Heart right ventricle (tissue), 16 donors: ENCODE measurements at regions not wholly inside any gene's neighbourhood (a gene's known extent, or its start where the extent isn't known, plus 50 kb on each side); places are given as distances from the start of the nearest gene placed in this dataset.
"Not testable (repeated sequence)": the region's sequence is repeated elsewhere in the genome, so short reads cannot be mapped to it uniquely, and the experiment has no call there.

Source experiments
- ATAC-seq, 8 donors: fragments of 200-7000 bp; cut with Tn5 transposase; one replicate each; pipeline ENCODE4 v1.9.1; 2020; ENCODE audit warnings: mild to moderate bottlenecking in 8 of 8, moderate library complexity in 8 of 8, moderate number of reproducible peaks in 1 of 8
- DNase-seq, 2 donors: peaks; one replicate each; pipeline ENCODE4 v3.0.0-alpha.2; 2020
- H3K27ac ChIP-seq, 10 donors: fragments of 200-600 bp; sonication (generic) in 2 of 10; one replicate each; pipeline versions ENCODE4 v1.5.0 to v1.8.0; 2020 to 2022; ENCODE audit warnings: mild to moderate bottlenecking in 3 of 10
- H3K27me3 ChIP-seq, 7 donors: fragments of 200-600 bp; one replicate each; pipeline ENCODE4 v1.8.0; 2021 to 2022; ENCODE audit warnings: mild to moderate bottlenecking in 2 of 7
- H3K36me3 ChIP-seq, 9 donors: fragments of 200-600 bp; sonication (generic) in 1 of 9; one replicate each; pipeline versions ENCODE4 v1.5.0 to v1.8.0; 2020 to 2022; ENCODE audit warnings: mild to moderate bottlenecking in 2 of 9
- H3K4me1 ChIP-seq, 9 donors: fragments of 200-600 bp; sonication (generic) in 1 of 9; one replicate each; pipeline versions ENCODE4 v1.5.0 to v1.8.0; 2020 to 2022; ENCODE audit warnings: mild to moderate bottlenecking in 4 of 9
- H3K4me3 ChIP-seq, 10 donors: fragments of 200-600 bp; sonication (generic) in 2 of 10; one replicate each; pipeline versions ENCODE4 v1.5.0 to v1.8.0; 2020 to 2022; ENCODE audit warnings: mild to moderate bottlenecking in 7 of 10, moderate library complexity in 2 of 10
- H3K9me3 ChIP-seq, 11 donors: fragments of 200-600 bp in 10 of 11; sonication (generic) in 2 of 11; one replicate each; pipeline versions ENCODE4 v1.5.0 to v1.8.0; 2013 to 2022; ENCODE audit warnings: mild to moderate bottlenecking in 2 of 11, control low read depth in 1 of 11, moderate library complexity in 1 of 11
- WGBS, 2 donors: extraction: QIAGEN DNeasy Blood & Tissue Kit; methylation state at CpG; one replicate each; pipeline ENCODE4 v1.1.7; 2013; ENCODE audit warnings: inconsistent platforms in 1 of 2; 5-methylcytosine and 5-hydroxymethylcytosine counted together
- intact Hi-C, 10 donors: fragments of 100-400 bp; cut with DNase I; formaldehyde crosslinking; loops; one replicate each; pipeline versions ENCODE4 v1.11.1 to v1.14.2; 2022
- TF ChIP-seq, protein P1 (sequence below), 9 donors: fragments of 200-600 bp; sonication (generic) in 2 of 9; IDR thresholded peaks; one replicate each; pipeline versions ENCODE4 v1.5.0 to v1.8.0; 2021 to 2022; ENCODE audit warnings: antibody characterized with exemption in 9 of 9, mild to moderate bottlenecking in 5 of 9, moderate library complexity in 1 of 9
- donor health status: Arrhythmogenic right ventricular cardiomyopathy.
- donor health status: ischemic (EF 13 %, LVEDD 7.1; RV severe dilation, severe dysfunction).
- donor health status: healthy with polysubstance abuse.
- donor health status: DM: no; HTN: yes; CAD: no.
- donor health status: DM: no; HTN: no; CAD: no.
- donor health status: ischemic (EF 25% LVEDD 6.9; RV normal size, moderate dysfunction).
- donor health status: ischemic (EF 25% LVEDD 5.7; RV mildly dilated, moderate dysfunction).
- donor health status: healthy.
- donor health status: DM: yes; HTN: yes; CAD: no.
- donor health status: Ischemic cardiomyopathy.
- donor health status: ischemic (EF 35%, LVEDD 5.7; RV mildly dilated, moderate dysfunction).
- donor health status: nonischemic (EF 11% LVEDD 7.7; RV severe dilation, severe dysfunction).
- donor health status: DM: yes; HTN: yes; CAD: no.
- donor health status: PGD.
- donor health status: ischemic (EF 29% LVEDD 5.4; RV normal size, mild dysfunction).
- donor health status: nonischemic (EF 23%, LVEDD 6.1; RV moderate dilation, normal function).

GRCh38 chr10:35270100-35270499 is 66.2 kb upstream of the CCNY start:
- TF ChIP-seq, protein P1, sequence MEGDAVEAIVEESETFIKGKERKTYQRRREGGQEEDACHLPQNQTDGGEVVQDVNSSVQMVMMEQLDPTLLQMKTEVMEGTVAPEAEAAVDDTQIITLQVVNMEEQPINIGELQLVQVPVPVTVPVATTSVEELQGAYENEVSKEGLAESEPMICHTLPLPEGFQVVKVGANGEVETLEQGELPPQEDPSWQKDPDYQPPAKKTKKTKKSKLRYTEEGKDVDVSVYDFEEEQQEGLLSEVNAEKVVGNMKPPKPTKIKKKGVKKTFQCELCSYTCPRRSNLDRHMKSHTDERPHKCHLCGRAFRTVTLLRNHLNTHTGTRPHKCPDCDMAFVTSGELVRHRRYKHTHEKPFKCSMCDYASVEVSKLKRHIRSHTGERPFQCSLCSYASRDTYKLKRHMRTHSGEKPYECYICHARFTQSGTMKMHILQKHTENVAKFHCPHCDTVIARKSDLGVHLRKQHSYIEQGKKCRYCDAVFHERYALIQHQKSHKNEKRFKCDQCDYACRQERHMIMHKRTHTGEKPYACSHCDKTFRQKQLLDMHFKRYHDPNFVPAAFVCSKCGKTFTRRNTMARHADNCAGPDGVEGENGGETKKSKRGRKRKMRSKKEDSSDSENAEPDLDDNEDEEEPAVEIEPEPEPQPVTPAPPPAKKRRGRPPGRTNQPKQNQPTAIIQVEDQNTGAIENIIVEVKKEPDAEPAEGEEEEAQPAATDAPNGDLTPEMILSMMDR (IDR thresholded peaks at IDR 0.05) = no peak
- no peak for DNase-seq
- H3K4me1 ChIP-seq = peaks cover 0 to 5% (median 0%) of the 10 kb centered on the region in 9 donors
- intact Hi-C loops = no loop called here
- WGBS, 2 donors = 87 to 89% methylated on average over 1 of the region's 1 CpG
- H3K27me3 ChIP-seq = peaks cover 0 to 7% (median 0%) of the 10 kb centered on the region in 7 donors
- ATAC-seq = no peak
- no peak overlapping the region for H3K4me3 ChIP-seq
- H3K9me3 ChIP-seq = no peaks in the 10 kb centered on the region
- no peak overlapping the region for H3K27ac ChIP-seq
- H3K36me3 ChIP-seq = no peaks in the 10 kb centered on the region

DNA sequence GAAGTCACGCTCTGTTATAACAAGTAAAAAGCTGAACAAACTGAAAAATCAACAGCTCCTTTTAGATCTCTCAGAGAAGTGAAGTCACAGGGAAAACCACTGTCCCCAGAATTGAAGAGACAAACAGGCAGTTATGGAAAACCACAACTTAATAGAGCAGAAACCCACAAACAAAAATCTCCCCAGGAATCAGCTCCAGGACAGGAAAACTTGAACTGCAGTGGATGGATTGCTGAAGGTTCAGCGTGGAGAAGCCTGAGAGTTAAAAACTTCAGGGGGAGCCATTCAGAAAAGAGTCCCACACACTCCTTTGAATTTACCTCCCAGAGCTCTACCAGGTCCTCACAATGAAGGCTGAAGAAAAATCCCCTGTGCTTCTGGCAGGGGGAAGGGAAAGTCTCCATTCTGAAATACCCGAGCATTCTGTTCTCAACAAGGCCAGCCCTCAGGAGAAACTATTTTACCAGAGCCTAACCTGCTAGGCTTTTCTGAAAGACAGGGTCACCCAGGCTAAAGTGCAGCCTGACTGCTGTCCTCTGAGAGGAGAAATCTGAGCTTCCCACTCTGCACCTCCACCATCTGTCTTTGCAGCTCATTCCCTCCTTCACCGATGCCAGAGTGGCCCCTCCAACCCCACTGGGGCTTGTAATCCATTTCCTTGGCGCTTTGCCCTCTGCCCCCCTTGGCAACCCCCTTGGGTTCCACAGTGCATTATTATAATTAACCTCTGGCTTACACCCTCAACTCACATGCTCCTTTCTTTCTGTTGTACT is 65.0 kb upstream of the CCNY start:
- TF ChIP-seq, protein P1 (IDR thresholded peaks at IDR 0.05) = no peak
- Histone ChIP-seq H3K4me3 (no peak overlapping the region), H3K4me1 (peaks cover 0 to 5% (median 0%) of the 10 kb centered on the region in 9 donors), H3K27ac (no peak overlapping the region), H3K9me3 (no peaks in the 10 kb centered on the region), H3K27me3 (peaks cover 0 to 7% (median 0%) of the 10 kb centered on the region in 7 donors), H3K36me3 (no peaks in the 10 kb centered on the region)
- intact Hi-C loops = no loop called here
- DNase-seq (no peak), ATAC-seq (no peak)
- 80 to 87% methylated on average over 5 of the region's 5 CpGs for WGBS, 2 donors

- H3K9me3 ChIP-seq, intact Hi-C loops, H3K27me3 ChIP-seq, H3K4me3 ChIP-seq, H3K27ac ChIP-seq, DNase-seq, ATAC-seq, H3K36me3 ChIP-seq, H3K4me1 ChIP-seq: not testable (repeated sequence)
- WGBS, 2 donors = 97 to 99% methylated on average over 4 of the region's 4 CpGs
Observed at GRCh38 chr10:35271859-35272165, 64.5 kb upstream of the CCNY start.

DNA sequence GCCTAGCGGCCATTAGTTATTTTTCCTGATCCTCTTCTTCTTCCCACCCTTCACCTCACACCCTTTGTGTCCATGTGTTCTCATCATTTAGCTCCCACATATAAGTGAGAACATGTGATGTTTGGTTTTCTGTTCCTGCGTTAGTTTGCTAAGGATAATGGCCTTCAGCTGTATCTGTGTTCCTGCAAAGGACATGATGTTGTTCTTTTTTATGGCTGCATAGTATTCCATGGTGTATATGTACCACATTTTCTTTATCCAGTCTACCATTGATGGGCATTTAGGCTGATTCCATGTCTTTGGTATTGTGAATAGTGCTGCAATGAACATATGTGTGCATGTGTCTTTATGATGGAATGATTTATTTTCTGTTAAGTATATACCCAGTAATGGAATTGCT is 63.9 kb upstream of the CCNY start:
- intact Hi-C loops, ATAC-seq, H3K27ac ChIP-seq, H3K27me3 ChIP-seq, H3K4me1 ChIP-seq, H3K4me3 ChIP-seq, H3K36me3 ChIP-seq, H3K9me3 ChIP-seq, DNase-seq: not testable (repeated sequence)
- WGBS, 2 donors = 92 to 95% methylated on average over 2 of the region's 2 CpGs

- H3K36me3 ChIP-seq, H3K27ac ChIP-seq, intact Hi-C loops, H3K27me3 ChIP-seq, H3K9me3 ChIP-seq, H3K4me1 ChIP-seq, DNase-seq, ATAC-seq, H3K4me3 ChIP-seq: not testable (repeated sequence)
- 92% methylated on average over 1 of the region's 1 CpG for WGBS, 2 donors
Observed at GRCh38 chr10:35273994-35274393, 62.3 kb upstream of the CCNY start.

- Histone ChIP-seq H3K27me3 (peaks cover 0 to 7% (median 0%) of the 10 kb centered on the region in 7 donors), H3K27ac (no peak overlapping the region), H3K9me3 (no peaks in the 10 kb centered on the region), H3K36me3 (no peaks in the 10 kb centered on the region), H3K4me3 (no peak overlapping the region), H3K4me1 (no peaks in the 10 kb centered on the region)
- intact Hi-C loops = no loop called here
- 85 to 88% methylated on average over 9 of the region's 9 CpGs for whole genome bisulfite sequencing, 2 donors
- no peak for DNase-seq
- TF ChIP-seq, protein P1 (IDR thresholded peaks at IDR 0.05) = no peak
- ATAC-seq = no peak
Observed at GRCh38 chr10:35274498-35275060, 61.7 kb upstream of the CCNY start.
